Liver (tissue), 8 donors: ENCODE measurements at regions not wholly inside any gene's neighbourhood (a gene's known extent, or its start where the extent isn't known, plus 50 kb on each side); places are given as distances from the start of the nearest gene placed in this dataset.

Experiments used
- DNase-seq: peaks from one replicate; pipeline ENCODE4 v3.0.0-alpha.2; 2017; ENCODE audit warnings: low spot score
- H3K27ac ChIP-seq, 2 donors: one replicate each; pipeline ENCODE4 v1.7.0; 2013; ENCODE audit warnings: inconsistent platforms in 2 of 2, low read length in 2 of 2, control low read depth in 1 of 2, low read depth in 1 of 2, mild to moderate bottlenecking in 1 of 2
- H3K27me3 ChIP-seq, 4 donors: one replicate each; pipeline versions ENCODE4 v1.6.1 to v1.7.0; 2013; ENCODE audit warnings: low read length in 3 of 4, inconsistent platforms in 1 of 4, mild to moderate bottlenecking in 1 of 4, moderate library complexity in 1 of 4; ENCODE audit not compliant: control insufficient read depth in 4 of 4, insufficient read depth in 4 of 4
- H3K36me3 ChIP-seq, 4 donors: one replicate each; pipeline versions ENCODE4 v1.6.1 to v1.7.0; 2013; ENCODE audit warnings: low read length in 3 of 4, mild to moderate bottlenecking in 3 of 4, low read depth in 1 of 4, moderate library complexity in 1 of 4; ENCODE audit not compliant: control insufficient read depth in 4 of 4, insufficient read depth in 3 of 4
- H3K4me1 ChIP-seq, 4 donors: one replicate each; pipeline versions ENCODE4 v1.6.1 to v1.7.0; 2013; ENCODE audit warnings: low read length in 3 of 4, mild to moderate bottlenecking in 3 of 4, moderate library complexity in 1 of 4; ENCODE audit not compliant: control insufficient read depth in 4 of 4, insufficient read depth in 4 of 4
- H3K4me3 ChIP-seq, 3 donors: one replicate each; pipeline versions ENCODE4 v1.6.1 to v1.7.0; 2013; ENCODE audit warnings: low read length in 3 of 3, control low read depth in 1 of 3, low read depth in 1 of 3, mild to moderate bottlenecking in 1 of 3
- H3K9ac ChIP-seq, 2 donors: one replicate each; pipeline ENCODE4 v1.7.0; 2013; ENCODE audit warnings: low read length in 2 of 2, mild to moderate bottlenecking in 2 of 2, moderate library complexity in 2 of 2, control low read depth in 1 of 2, low read depth in 1 of 2
- H3K9me3 ChIP-seq, 4 donors: one replicate each; pipeline versions ENCODE4 v1.6.1 to v1.7.0; 2013; ENCODE audit warnings: low read length in 3 of 4; ENCODE audit not compliant: control insufficient read depth in 4 of 4
- ATF3 ChIP-seq: IDR thresholded peaks from 2 replicates; pipeline ENCODE4 v1.6.1; 2016; ENCODE audit warnings: antibody characterized with exemption
- CTCF ChIP-seq: fragments of 150-350 bp; IDR thresholded peaks from 2 replicates; pipeline ENCODE4 v1.5.1; 2017; ENCODE audit warnings: improper control_type of control experiment, low read depth, low read length; ENCODE audit not compliant: missing input control
- EGR1 ChIP-seq, 2 donors: IDR thresholded peaks; 2 replicates each; pipeline ENCODE4 v1.6.1; 2016 to 2018; ENCODE audit warnings: antibody characterized with exemption in 2 of 2, low read depth in 2 of 2
- FOXA1 ChIP-seq: IDR thresholded peaks from 2 replicates; pipeline ENCODE4 v1.6.1; 2016; ENCODE audit warnings: antibody characterized with exemption
- FOXA2 ChIP-seq: IDR thresholded peaks from 2 replicates; pipeline ENCODE4 v1.6.1; 2016; ENCODE audit warnings: antibody characterized with exemption
- GABPA ChIP-seq, 2 donors: IDR thresholded peaks in 1 of 2; conservative IDR thresholded peaks in 1 of 2; 2 replicates each; pipeline ENCODE4 v1.6.1; 2016; ENCODE audit warnings: antibody characterized with exemption in 2 of 2, mild to moderate bottlenecking in 1 of 2, moderate library complexity in 1 of 2
- HNF4A ChIP-seq, 2 donors: conservative IDR thresholded peaks; 2 replicates each; pipeline ENCODE4 v1.6.1; 2016; ENCODE audit warnings: antibody characterized with exemption in 2 of 2, mild to moderate bottlenecking in 2 of 2
- HNF4G ChIP-seq: IDR thresholded peaks from 2 replicates; pipeline ENCODE4 v1.6.1; 2016; ENCODE audit warnings: antibody characterized with exemption
- JUND ChIP-seq, 2 donors: IDR thresholded peaks; 2 replicates each; pipeline ENCODE4 v1.6.1; 2016; ENCODE audit warnings: antibody characterized with exemption in 2 of 2
- MAX ChIP-seq: IDR thresholded peaks from 2 replicates; pipeline ENCODE4 v1.6.1; 2016; ENCODE audit warnings: antibody characterized with exemption
- NR2F2 ChIP-seq: IDR thresholded peaks from 2 replicates; pipeline ENCODE4 v1.6.1; 2016; ENCODE audit warnings: antibody characterized with exemption
- RAD21 ChIP-seq, 2 donors: IDR thresholded peaks; 2 replicates each; pipeline ENCODE4 v1.6.1; 2016; ENCODE audit warnings: antibody characterized with exemption in 2 of 2, mild to moderate bottlenecking in 2 of 2
- REST ChIP-seq: IDR thresholded peaks from 2 replicates; pipeline ENCODE4 v1.6.1; 2016; ENCODE audit warnings: antibody characterized with exemption, mild to moderate bottlenecking
- RXRA ChIP-seq, 2 donors: IDR thresholded peaks; 2 replicates each; pipeline ENCODE4 v1.6.1; 2017 to 2018; ENCODE audit warnings: antibody characterized with exemption in 2 of 2, mild to moderate bottlenecking in 1 of 2
- SP1 ChIP-seq: IDR thresholded peaks from 2 replicates; pipeline ENCODE4 v1.6.1; 2018; ENCODE audit warnings: antibody characterized with exemption, mild to moderate bottlenecking
- TAF1 ChIP-seq: conservative IDR thresholded peaks from 2 replicates; pipeline ENCODE4 v1.6.1; 2016; ENCODE audit warnings: antibody characterized with exemption, mild to moderate bottlenecking
- YY1 ChIP-seq: IDR thresholded peaks from 2 replicates; pipeline ENCODE4 v1.6.1; 2016; ENCODE audit warnings: antibody characterized with exemption, mild to moderate bottlenecking
- ZBTB33 ChIP-seq: IDR thresholded peaks from 2 replicates; pipeline ENCODE4 v1.6.1; 2016; ENCODE audit warnings: antibody characterized with exemption
- WGBS: extraction: QIAGEN DNeasy Blood & Tissue Kit; methylation state at CpG from one replicate; pipeline ENCODE4 v1.1.7; 2013; 5-methylcytosine and 5-hydroxymethylcytosine counted together
- donor health status: healthy.
- donor health status: healthy.
- donor health status: healthy.
- donor health status: healthy.
- donor health status: healthy.

GRCh38 chr10:33611423-33611822 is 277.0 kb upstream of the NRP1 start:
- H3K9ac ChIP-seq: no peak overlapping the region
- no peak overlapping the region for H3K27ac ChIP-seq
- no peak overlapping the region for H3K4me3 ChIP-seq
- no peaks in the 10 kb centered on the region for H3K27me3 ChIP-seq
- no peaks in the 10 kb centered on the region for H3K9me3 ChIP-seq
- TF ChIP-seq ZBTB33 (no peak), RAD21 (IDR thresholded peaks at IDR 0.05) (no peak), TAF1 (no peak), EGR1 (IDR thresholded peaks at IDR 0.05; ENCODE audit: low read depth in 2 of 2) (no peak), JUND (IDR thresholded peaks at IDR 0.05) (no peak), SP1 (no peak), NR2F2 (no peak), YY1 (no peak), RXRA (IDR thresholded peaks at IDR 0.05) (no peak), FOXA1 (no peak), FOXA2 (no peak), GABPA (IDR thresholded peaks at IDR 0.05 in 1 of 2, conservative IDR thresholded peaks at IDR 0.05 in 1 of 2) (no peak), HNF4G (no peak), CTCF (no peak), HNF4A (conservative IDR thresholded peaks at IDR 0.05) (no peak), MAX (no peak), REST (no peak), ATF3 (no peak)
- 96% methylated on average over 1 of the region's 1 CpG for WGBS
- no peaks in the 10 kb centered on the region for H3K36me3 ChIP-seq
- DNase-seq: no peak
- H3K4me1 ChIP-seq: peaks cover 0 to 6% (median 3%) of the 10 kb centered on the region in 4 donors

GRCh38 chr10:33609546-33609945 is 275.1 kb upstream of the NRP1 start:
- no peak overlapping the region for H3K27ac ChIP-seq
- no peak overlapping the region for H3K9ac ChIP-seq
- no peaks in the 10 kb centered on the region for H3K27me3 ChIP-seq
- no peak overlapping the region for H3K4me3 ChIP-seq
- no peaks in the 10 kb centered on the region for H3K36me3 ChIP-seq
- no peak for DNase-seq
- H3K4me1 ChIP-seq: peaks cover 0 to 6% (median 3%) of the 10 kb centered on the region in 4 donors
- no peaks in the 10 kb centered on the region for H3K9me3 ChIP-seq
- TF ChIP-seq CTCF: no peak
- TF ChIP-seq MAX: no peak
- TF ChIP-seq FOXA2: no peak
- TF ChIP-seq SP1: no peak
- no peak for TF ChIP-seq GABPA (IDR thresholded peaks at IDR 0.05 in 1 of 2, conservative IDR thresholded peaks at IDR 0.05 in 1 of 2)
- TF ChIP-seq RXRA (IDR thresholded peaks at IDR 0.05): no peak
- no peak for TF ChIP-seq REST
- no peak for TF ChIP-seq HNF4A (conservative IDR thresholded peaks at IDR 0.05)
- no peak for TF ChIP-seq NR2F2
- TF ChIP-seq YY1: no peak
- no peak for TF ChIP-seq EGR1 (IDR thresholded peaks at IDR 0.05; ENCODE audit: low read depth in 2 of 2)
